Keratinocyte (primary cell): ENCODE measurements at regions not wholly inside any gene's neighbourhood (a gene's known extent, or its start where the extent isn't known, plus 50 kb on each side); places are given as distances from the start of the nearest gene placed in this dataset.

Experiments
- DNase-seq: peaks from one replicate; pipeline ENCODE4 v3.0.0-alpha.2; 2011; ENCODE audit warnings: low read depth, missing footprints, low spot score
- FAIRE-seq: peaks from 2 replicates; lab custom pipeline; 2011; peaks lifted over from hg19 to GRCh38; lab: Jason Lieb, UNC
- H2AFZ ChIP-seq: 2 replicates; pipeline ENCODE4 v1.6.0; 2012; ENCODE audit warnings: low read length, control low read depth, inconsistent platforms; ENCODE audit not compliant: control insufficient read depth
- H3K27ac ChIP-seq: 2 replicates; pipeline ENCODE4 v1.5.1; 2011; ENCODE audit warnings: low read length; ENCODE audit not compliant: control insufficient read depth, insufficient read depth
- H3K27me3 ChIP-seq: 3 replicates; pipeline ENCODE4 v1.6.0; 2011; ENCODE audit warnings: low read length; ENCODE audit not compliant: control insufficient read depth, insufficient read depth; ENCODE audit errors: extremely low read depth
- H3K36me3 ChIP-seq, 2 experiments: 2 replicates in 1 of 2; 3 replicates in 1 of 2; pipeline ENCODE4 v1.5.1; 2011; ENCODE audit warnings: low read length in 2 of 2, mild to moderate bottlenecking in 1 of 2; ENCODE audit not compliant: control insufficient read depth in 2 of 2, insufficient read depth in 2 of 2; ENCODE audit errors: extremely low read depth in 1 of 2
- H3K4me1 ChIP-seq: 3 replicates; pipeline ENCODE4 v1.5.1; 2011; ENCODE audit warnings: low read length; ENCODE audit not compliant: control insufficient read depth, insufficient read depth; ENCODE audit errors: extremely low read depth
- H3K4me2 ChIP-seq: 3 replicates; pipeline ENCODE4 v1.6.0; 2011; ENCODE audit warnings: low read depth, low read length; ENCODE audit not compliant: control insufficient read depth, insufficient read depth; ENCODE audit errors: extremely low read depth
- H3K4me3 ChIP-seq, 3 experiments: fragments of 200-600 bp in 1 of 3; sonication (generic) in 1 of 3; 2 replicates in 2 of 3; 3 replicates in 1 of 3; pipeline ENCODE4 v1.5.1; 2011 to 2016; ENCODE audit warnings: low read length in 3 of 3, mild to moderate bottlenecking in 3 of 3, control low read depth in 2 of 3, inconsistent platforms in 1 of 3, low read depth in 1 of 3, mixed read lengths in 1 of 3, mixed run types in 1 of 3, moderate library complexity in 1 of 3; ENCODE audit not compliant: control insufficient read depth in 2 of 3, insufficient read depth in 2 of 3; ENCODE audit errors: extremely low read depth in 1 of 3
- H3K79me2 ChIP-seq: 2 replicates; pipeline ENCODE4 v1.6.0; 2012; ENCODE audit warnings: low read length; ENCODE audit not compliant: control insufficient read depth, insufficient read depth
- H3K9ac ChIP-seq: 3 replicates; pipeline ENCODE4 v1.6.0; 2011; ENCODE audit warnings: low read length; ENCODE audit not compliant: control insufficient read depth, insufficient read depth; ENCODE audit errors: extremely low read depth
- H3K9me1 ChIP-seq: 3 replicates; pipeline ENCODE4 v1.6.0; 2011; ENCODE audit warnings: low read length; ENCODE audit not compliant: control insufficient read depth, insufficient read depth; ENCODE audit errors: extremely low read depth
- H3K9me3 ChIP-seq: 2 replicates; pipeline ENCODE4 v1.5.1; 2012; ENCODE audit warnings: low read depth, low read length; ENCODE audit not compliant: control insufficient read depth
- H4K20me1 ChIP-seq: 3 replicates; pipeline ENCODE4 v1.6.0; 2011; ENCODE audit warnings: low read length; ENCODE audit not compliant: control insufficient read depth, insufficient read depth; ENCODE audit errors: extremely low read depth
- CTCF ChIP-seq, 3 experiments: IDR thresholded peaks in 1 of 3; conservative IDR thresholded peaks in 1 of 3; optimal IDR thresholded peaks in 1 of 3; 2 replicates in 2 of 3; 3 replicates in 1 of 3; pipeline versions ENCODE3 to v1.5.1; 2011; ENCODE audit warnings: low read length in 3 of 3, mild to moderate bottlenecking in 3 of 3, moderate library complexity in 2 of 3, control low read depth in 1 of 3, inconsistent platforms in 1 of 3; ENCODE audit not compliant: insufficient read depth in 2 of 3; ENCODE audit errors: extremely low read depth in 1 of 3
- EZH2 ChIP-seq: IDR thresholded peaks from one replicate; pipeline ENCODE4 v1.6.1; 2012; ENCODE audit warnings: inconsistent platforms, mild to moderate bottlenecking, low read length, moderate library complexity
- dilution Hi-C: fragments of 300-500 bp; cut with MboI; formaldehyde crosslinking; loops from one replicate; pipeline ENCODE4 v1.7.0; 2020; ENCODE audit warnings: low sequenced_read_pairs; ENCODE audit not compliant: extremely low pct_ligation_motif_present
- small RNA-seq, 3 experiments: library from RNA; depleted of rRNA; stranded (forward); fragments of <200 nt; gene quantifications; one replicate each; pipeline ENCODE3, GENCODE V24; 2012; ENCODE audit warnings: low read depth in 3 of 3, low replicate concordance in 1 of 3; ENCODE audit not compliant: insufficient read length in 3 of 3

GRCh38 chr11:86119077-86119476, 50.2 kb upstream of the PICALM start:
- Histone ChIP-seq H4K20me1 (no peaks in the 10 kb centered on the region), H3K9me1 (no peaks in the 10 kb centered on the region), H3K9ac (no peak overlapping the region), H3K27ac (no peak overlapping the region), H3K4me1 (peaks cover 25% of the 10 kb centered on the region), H3K27me3 (no peaks in the 10 kb centered on the region), H2AFZ (no peak overlapping the region), H3K4me3 (no peak overlapping the region), H3K9me3 (no peaks in the 10 kb centered on the region), H3K79me2 (no peaks in the 10 kb centered on the region), H3K4me2 (no peak overlapping the region), H3K36me3 (no peaks in the 10 kb centered on the region)
- no peak for FAIRE-seq
- DNase-seq, result no peak
- TF ChIP-seq EZH2 (no peak), CTCF (optimal IDR thresholded peaks at IDR 0.05 in 1 of 3, IDR thresholded peaks at IDR 0.05 in 1 of 3, conservative IDR thresholded peaks at IDR 0.05 in 1 of 3; ENCODE audit: extremely low read depth in 1 of 3, insufficient read depth in 2 of 3, low read length in 3 of 3) (no peak)
- dilution Hi-C loops, result no loop called here

Small RNA genes lying in the stretch of these regions (small RNA-seq; reads per million reads assigned to genes)
- 0 reads per million in 3 experiments for gene RNU6-560P
